ENCODE measurements at regions not wholly inside any gene's neighbourhood (a gene's known extent, or its start where the extent isn't known, plus 50 kb on each side); places are given as distances from the start of the nearest gene placed in this dataset.

GRCh38 chr2:72048881-72049477, 98.7 kb downstream of the CYP26B1 start:
- DNase-seq (no peak), FAIRE-seq (no peak)
- Histone ChIP-seq H3K27me3 (ENCODE audit: control insufficient read depth, insufficient read depth, low read length) (no peaks in the 10 kb centered on the region), H3K36me3 (ENCODE audit: control insufficient read depth in 2 of 3, insufficient read depth in 3 of 3, low read length in 3 of 3) (no peaks in the 10 kb centered on the region), H3K4me1 (ENCODE audit: control insufficient read depth in 2 of 3, insufficient read depth in 2 of 3, low read depth in 1 of 3, low read length in 3 of 3) (no peaks in the 10 kb centered on the region), H3K27ac (ENCODE audit: low read depth in 2 of 2, low read length in 2 of 2) (no peak overlapping the region), H3K9ac (ENCODE audit: low read length in 3 of 3) (no peak overlapping the region), H3K9me3 (ENCODE audit: control insufficient read depth in 2 of 3, insufficient read depth in 1 of 3, low read length in 3 of 3) (peaks cover 0 to 7% (median 0%) of the 10 kb centered on the region in 3 donors), H3K4me3 (ENCODE audit: low read length in 3 of 3) (no peak overlapping the region)
- TF ChIP-seq, protein P1, sequence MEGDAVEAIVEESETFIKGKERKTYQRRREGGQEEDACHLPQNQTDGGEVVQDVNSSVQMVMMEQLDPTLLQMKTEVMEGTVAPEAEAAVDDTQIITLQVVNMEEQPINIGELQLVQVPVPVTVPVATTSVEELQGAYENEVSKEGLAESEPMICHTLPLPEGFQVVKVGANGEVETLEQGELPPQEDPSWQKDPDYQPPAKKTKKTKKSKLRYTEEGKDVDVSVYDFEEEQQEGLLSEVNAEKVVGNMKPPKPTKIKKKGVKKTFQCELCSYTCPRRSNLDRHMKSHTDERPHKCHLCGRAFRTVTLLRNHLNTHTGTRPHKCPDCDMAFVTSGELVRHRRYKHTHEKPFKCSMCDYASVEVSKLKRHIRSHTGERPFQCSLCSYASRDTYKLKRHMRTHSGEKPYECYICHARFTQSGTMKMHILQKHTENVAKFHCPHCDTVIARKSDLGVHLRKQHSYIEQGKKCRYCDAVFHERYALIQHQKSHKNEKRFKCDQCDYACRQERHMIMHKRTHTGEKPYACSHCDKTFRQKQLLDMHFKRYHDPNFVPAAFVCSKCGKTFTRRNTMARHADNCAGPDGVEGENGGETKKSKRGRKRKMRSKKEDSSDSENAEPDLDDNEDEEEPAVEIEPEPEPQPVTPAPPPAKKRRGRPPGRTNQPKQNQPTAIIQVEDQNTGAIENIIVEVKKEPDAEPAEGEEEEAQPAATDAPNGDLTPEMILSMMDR (IDR thresholded peaks at IDR 0.05; ENCODE audit: borderline replicate concordance, extremely low read depth, insufficient read depth): no peak
- intact Hi-C loops (cut with DNase I): no loop called here

- DNase-seq: no peak
- Histone ChIP-seq H3K4me3 (ENCODE audit: low read length in 3 of 3) (no peak overlapping the region), H3K27ac (ENCODE audit: low read depth in 2 of 2, low read length in 2 of 2) (no peak overlapping the region), H3K27me3 (ENCODE audit: control insufficient read depth, insufficient read depth, low read length) (no peaks in the 10 kb centered on the region), H3K9me3 (ENCODE audit: control insufficient read depth in 2 of 3, insufficient read depth in 1 of 3, low read length in 3 of 3) (peaks cover 0 to 10% (median 0%) of the 10 kb centered on the region in 3 donors), H3K9ac (ENCODE audit: low read length in 3 of 3) (no peak overlapping the region), H3K36me3 (ENCODE audit: control insufficient read depth in 2 of 3, insufficient read depth in 3 of 3, low read length in 3 of 3) (no peaks in the 10 kb centered on the region), H3K4me1 (ENCODE audit: control insufficient read depth in 2 of 3, insufficient read depth in 2 of 3, low read depth in 1 of 3, low read length in 3 of 3) (no peaks in the 10 kb centered on the region)
- intact Hi-C loops (cut with DNase I): no loop called here
- no peak for FAIRE-seq
- TF ChIP-seq, protein P1 (IDR thresholded peaks at IDR 0.05; ENCODE audit: borderline replicate concordance, extremely low read depth, insufficient read depth): no peak
These were observed 103.7 kb downstream of the CYP26B1 start for GRCh38 chr2:72043985-72044384.

DNA sequence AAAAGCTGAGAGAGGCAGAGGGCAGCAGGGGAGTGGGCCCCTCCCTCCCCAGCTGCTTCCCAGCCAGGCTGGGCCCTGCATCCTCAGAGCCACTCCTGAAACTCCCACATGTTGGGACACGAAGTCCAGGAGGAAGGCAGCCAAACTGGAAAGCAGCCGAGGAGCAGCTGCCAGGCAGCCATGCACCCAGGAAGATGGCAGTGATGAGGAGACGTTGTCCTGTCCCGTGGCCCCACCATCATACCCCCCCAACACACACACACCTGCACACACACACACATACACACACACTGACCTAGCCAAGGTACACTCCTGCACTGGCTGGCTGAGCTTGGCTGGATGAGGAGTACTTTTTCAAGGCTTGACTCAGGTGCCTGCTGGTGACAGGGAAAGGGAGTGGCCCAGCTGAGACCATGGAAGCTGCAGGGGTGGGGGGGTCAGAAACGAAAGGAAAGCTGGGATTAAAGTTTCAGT, 106.0 kb downstream of the CYP26B1 start:
- Histone ChIP-seq H3K27me3 (ENCODE audit: control insufficient read depth, insufficient read depth, low read length) (no peaks in the 10 kb centered on the region), H3K4me3 (ENCODE audit: low read length in 3 of 3) (no peak overlapping the region), H3K27ac (ENCODE audit: low read depth in 2 of 2, low read length in 2 of 2) (no peak overlapping the region), H3K4me1 (ENCODE audit: control insufficient read depth in 2 of 3, insufficient read depth in 2 of 3, low read depth in 1 of 3, low read length in 3 of 3) (no peaks in the 10 kb centered on the region), H3K9me3 (ENCODE audit: control insufficient read depth in 2 of 3, insufficient read depth in 1 of 3, low read length in 3 of 3) (peaks cover 0 to 10% (median 0%) of the 10 kb centered on the region in 3 donors), H3K9ac (ENCODE audit: low read length in 3 of 3) (no peak overlapping the region), H3K36me3 (ENCODE audit: control insufficient read depth in 2 of 3, insufficient read depth in 3 of 3, low read length in 3 of 3) (no peaks in the 10 kb centered on the region)
- intact Hi-C loops (cut with DNase I): no loop called here
- FAIRE-seq (no peak), DNase-seq (no peak)
- TF ChIP-seq, protein P1 (IDR thresholded peaks at IDR 0.05; ENCODE audit: borderline replicate concordance, extremely low read depth, insufficient read depth): no peak
